GM23248 (cell line): ENCODE measurements at regions not wholly inside any gene's neighbourhood (a gene's known extent, or its start where the extent isn't known, plus 50 kb on each side); places are given as distances from the start of the nearest gene placed in this dataset.
"Not testable (repeated sequence)": the region's sequence is repeated elsewhere in the genome, so short reads cannot be mapped to it uniquely, and the experiment has no call there.

ENCODE experiments used
- EZH2 ChIP-seq: fragments of 200-600 bp; sonication (generic); IDR thresholded peaks from 2 replicates; pipeline ENCODE4 v1.6.1; 2018; ENCODE audit warnings: antibody characterized with exemption, mild to moderate bottlenecking; ENCODE audit not compliant: insufficient read depth, poor library complexity, severe bottlenecking
- EZH2phosphoT487 ChIP-seq: fragments of 200-600 bp; sonication (generic); IDR thresholded peaks from 2 replicates; pipeline ENCODE4 v1.6.1; 2018; ENCODE audit warnings: antibody characterized with exemption, moderate library complexity, mild to moderate bottlenecking, low read depth; ENCODE audit not compliant: insufficient read depth

DNA sequence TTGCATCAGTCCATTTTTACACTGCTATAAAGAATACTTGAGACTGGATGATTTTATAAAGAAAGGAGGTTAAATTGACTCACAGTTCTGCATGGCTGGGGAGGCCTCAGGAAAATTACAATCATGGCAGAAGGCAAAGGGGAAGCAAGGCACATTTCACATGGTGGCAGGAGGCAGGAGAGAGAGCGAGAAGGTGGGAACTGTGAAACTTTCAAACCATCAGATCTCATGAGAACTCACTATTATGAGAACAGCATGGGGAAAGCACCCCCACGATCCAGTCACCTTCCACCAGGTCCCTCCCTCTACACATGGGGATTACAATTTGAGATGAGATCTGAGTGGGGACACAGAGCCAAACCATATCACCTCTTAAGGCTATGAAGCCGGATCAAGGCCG lies 441.0 kb upstream of the CBLB start:
- not testable (repeated sequence) for TF ChIP-seq EZH2, EZH2phosphoT487
